GM23338 (cell line): ENCODE measurements at regions not wholly inside any gene's neighbourhood (a gene's known extent, or its start where the extent isn't known, plus 50 kb on each side); places are given as distances from the start of the nearest gene placed in this dataset.

Source experiments
- ATAC-seq: fragments of 200-7000 bp; cut with Tn5 transposase; 3 replicates; pipeline ENCODE4 v1.9.1; 2020
- DNase-seq: peaks from one replicate; pipeline ENCODE4 v3.0.0-alpha.2; 2015; ENCODE audit warnings: low spot score
- H2AFZ ChIP-seq: fragments of 200-600 bp; sonication (generic); 2 replicates; pipeline ENCODE4 v1.8.0; 2016; ENCODE audit warnings: antibody characterized with exemption, mild to moderate bottlenecking, moderate library complexity
- H3F3A ChIP-seq: fragments of 200-600 bp; sonication (generic); replicated peaks from 2 replicates; pipeline ENCODE4 v1.8.0; 2017; ENCODE audit warnings: antibody characterized with exemption, mixed run types, low read depth
- H3K27ac ChIP-seq: fragments of 200-600 bp; sonication (generic); 2 replicates; pipeline ENCODE4 v1.6.1; 2016; ENCODE audit warnings: low read depth
- H3K27me3 ChIP-seq: fragments of 200-600 bp; sonication (generic); 2 replicates; pipeline ENCODE4 v1.8.0; 2016; ENCODE audit warnings: mild to moderate bottlenecking, mixed run types, moderate library complexity; ENCODE audit not compliant: insufficient read depth
- H3K36me3 ChIP-seq: fragments of 200-600 bp; sonication (generic); 2 replicates; pipeline ENCODE4 v1.8.0; 2016; ENCODE audit warnings: mild to moderate bottlenecking; ENCODE audit not compliant: insufficient read depth
- H3K4me1 ChIP-seq: fragments of 200-600 bp; sonication (generic); 2 replicates; pipeline ENCODE4 v1.8.0; 2016; ENCODE audit warnings: mild to moderate bottlenecking, moderate library complexity; ENCODE audit not compliant: insufficient read depth
- H3K4me2 ChIP-seq: fragments of 200-600 bp; sonication (generic); 2 replicates; pipeline ENCODE4 v1.7.1; 2017; ENCODE audit warnings: mixed run types
- H3K4me3 ChIP-seq: fragments of 200-600 bp; sonication (generic); 2 replicates; pipeline ENCODE4 v1.6.1; 2016; ENCODE audit warnings: mixed run types
- H3K79me2 ChIP-seq: fragments of 200-600 bp; sonication (generic); replicated peaks from 2 replicates; pipeline ENCODE4 v1.8.0; 2017; ENCODE audit warnings: mild to moderate bottlenecking; ENCODE audit not compliant: insufficient read depth
- H3K9me2 ChIP-seq: fragments of 200-600 bp; sonication (generic); 2 replicates; pipeline ENCODE4 v1.8.0; 2017; ENCODE audit not compliant: insufficient read depth
- H4K20me1 ChIP-seq: fragments of 200-600 bp; sonication (generic); replicated peaks from 2 replicates; pipeline ENCODE4 v1.8.0; 2017; ENCODE audit warnings: mild to moderate bottlenecking; ENCODE audit not compliant: insufficient read depth
- H3K27ac Mint-ChIP-seq: 2 replicates; pipeline ENCODE4 v1.8.0; 2020; ENCODE audit warnings: inconsistent platforms, mild to moderate bottlenecking, moderate library complexity, mixed read lengths
- H3K27me3 Mint-ChIP-seq: 3 replicates; pipeline ENCODE4 v1.8.0; 2022; ENCODE audit warnings: low read depth, mild to moderate bottlenecking, moderate library complexity, mixed read lengths, inconsistent platforms; ENCODE audit not compliant: insufficient read depth, poor library complexity
- H3K36me3 Mint-ChIP-seq: 3 replicates; pipeline ENCODE4 v1.8.0; 2021; ENCODE audit warnings: low read depth, mild to moderate bottlenecking, inconsistent platforms, moderate library complexity, mixed read lengths
- H3K4me1 Mint-ChIP-seq: 3 replicates; pipeline ENCODE4 v1.8.0; 2020; ENCODE audit warnings: mild to moderate bottlenecking, inconsistent platforms, mixed read lengths
- H3K4me3 Mint-ChIP-seq: 3 replicates; pipeline ENCODE4 v1.8.0; 2021; ENCODE audit warnings: moderate library complexity, mild to moderate bottlenecking, inconsistent platforms, mixed read lengths
- H3K9me3 Mint-ChIP-seq: 3 replicates; pipeline ENCODE4 v1.8.0; 2020; ENCODE audit warnings: moderate library complexity, mild to moderate bottlenecking, inconsistent platforms, mixed read lengths
- EZH2phosphoT487 ChIP-seq: fragments of 200-600 bp; sonication (generic); IDR thresholded peaks from one replicate; pipeline ENCODE4 v1.8.1; 2018; ENCODE audit warnings: antibody characterized with exemption; ENCODE audit not compliant: unreplicated experiment
- JUNB ChIP-seq: IDR thresholded peaks from one replicate; pipeline ENCODE4 v1.6.1; 2016; ENCODE audit warnings: antibody characterized with exemption; ENCODE audit not compliant: unreplicated experiment
- STAT1 ChIP-seq: IDR thresholded peaks from one replicate; pipeline ENCODE4 v1.6.1; 2016; ENCODE audit warnings: antibody characterized with exemption; ENCODE audit not compliant: unreplicated experiment
- ZNF114 ChIP-seq: fragments of 250-450 bp; sonication (Bioruptor Pico); IDR thresholded peaks from 2 replicates; pipeline ENCODE4 v1.5.0; 2020; ENCODE audit warnings: mild to moderate bottlenecking, moderate library complexity
- TF ChIP-seq, protein P1 (sequence below): IDR thresholded peaks from one replicate; pipeline ENCODE4 v1.6.1; 2018; ENCODE audit warnings: antibody characterized with exemption; ENCODE audit not compliant: unreplicated experiment
- TF ChIP-seq, protein P2 (sequence below), 2 experiments: fragments of 200-600 bp in 1 of 2; sonication (generic) in 1 of 2; conservative IDR thresholded peaks; 2 replicates each; pipeline versions ENCODE4 v1.5.1 to v1.6.1; 2016 to 2017; ENCODE audit warnings: antibody characterized with exemption in 2 of 2, low read depth in 2 of 2, mild to moderate bottlenecking in 2 of 2, moderate library complexity in 1 of 2
- TF ChIP-seq, protein P3 (sequence below): fragments of 250-450 bp; sonication (Bioruptor Pico); IDR thresholded peaks from 2 replicates; pipeline ENCODE4 v1.5.0; 2020; ENCODE audit warnings: mild to moderate bottlenecking, moderate library complexity

DNA sequence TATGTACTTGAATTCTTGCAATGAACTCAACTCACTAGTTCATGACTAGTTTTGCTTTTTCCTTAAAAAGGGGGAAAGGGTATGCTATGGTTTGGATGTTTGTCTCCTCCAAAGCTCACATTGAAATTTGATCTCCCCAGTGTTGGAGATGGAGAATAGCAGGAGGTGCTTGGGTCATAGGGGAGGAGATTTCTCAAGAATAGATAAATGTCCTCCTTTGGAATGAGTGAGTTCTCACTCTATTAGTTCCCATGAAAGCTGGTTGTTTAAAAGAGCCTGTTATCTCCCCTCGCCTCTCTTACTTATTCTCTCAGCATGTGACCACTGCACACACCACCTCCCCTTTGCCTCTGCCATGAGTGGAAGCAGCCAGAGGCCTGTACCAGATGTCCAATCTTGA, 109.4 kb upstream of the INTU start (continued):
- TF ChIP-seq, protein P1, sequence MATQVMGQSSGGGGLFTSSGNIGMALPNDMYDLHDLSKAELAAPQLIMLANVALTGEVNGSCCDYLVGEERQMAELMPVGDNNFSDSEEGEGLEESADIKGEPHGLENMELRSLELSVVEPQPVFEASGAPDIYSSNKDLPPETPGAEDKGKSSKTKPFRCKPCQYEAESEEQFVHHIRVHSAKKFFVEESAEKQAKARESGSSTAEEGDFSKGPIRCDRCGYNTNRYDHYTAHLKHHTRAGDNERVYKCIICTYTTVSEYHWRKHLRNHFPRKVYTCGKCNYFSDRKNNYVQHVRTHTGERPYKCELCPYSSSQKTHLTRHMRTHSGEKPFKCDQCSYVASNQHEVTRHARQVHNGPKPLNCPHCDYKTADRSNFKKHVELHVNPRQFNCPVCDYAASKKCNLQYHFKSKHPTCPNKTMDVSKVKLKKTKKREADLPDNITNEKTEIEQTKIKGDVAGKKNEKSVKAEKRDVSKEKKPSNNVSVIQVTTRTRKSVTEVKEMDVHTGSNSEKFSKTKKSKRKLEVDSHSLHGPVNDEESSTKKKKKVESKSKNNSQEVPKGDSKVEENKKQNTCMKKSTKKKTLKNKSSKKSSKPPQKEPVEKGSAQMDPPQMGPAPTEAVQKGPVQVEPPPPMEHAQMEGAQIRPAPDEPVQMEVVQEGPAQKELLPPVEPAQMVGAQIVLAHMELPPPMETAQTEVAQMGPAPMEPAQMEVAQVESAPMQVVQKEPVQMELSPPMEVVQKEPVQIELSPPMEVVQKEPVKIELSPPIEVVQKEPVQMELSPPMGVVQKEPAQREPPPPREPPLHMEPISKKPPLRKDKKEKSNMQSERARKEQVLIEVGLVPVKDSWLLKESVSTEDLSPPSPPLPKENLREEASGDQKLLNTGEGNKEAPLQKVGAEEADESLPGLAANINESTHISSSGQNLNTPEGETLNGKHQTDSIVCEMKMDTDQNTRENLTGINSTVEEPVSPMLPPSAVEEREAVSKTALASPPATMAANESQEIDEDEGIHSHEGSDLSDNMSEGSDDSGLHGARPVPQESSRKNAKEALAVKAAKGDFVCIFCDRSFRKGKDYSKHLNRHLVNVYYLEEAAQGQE = no peak
- no peak for TF ChIP-seq JUNB
- no peak for TF ChIP-seq EZH2phosphoT487
- TF ChIP-seq, protein P2, sequence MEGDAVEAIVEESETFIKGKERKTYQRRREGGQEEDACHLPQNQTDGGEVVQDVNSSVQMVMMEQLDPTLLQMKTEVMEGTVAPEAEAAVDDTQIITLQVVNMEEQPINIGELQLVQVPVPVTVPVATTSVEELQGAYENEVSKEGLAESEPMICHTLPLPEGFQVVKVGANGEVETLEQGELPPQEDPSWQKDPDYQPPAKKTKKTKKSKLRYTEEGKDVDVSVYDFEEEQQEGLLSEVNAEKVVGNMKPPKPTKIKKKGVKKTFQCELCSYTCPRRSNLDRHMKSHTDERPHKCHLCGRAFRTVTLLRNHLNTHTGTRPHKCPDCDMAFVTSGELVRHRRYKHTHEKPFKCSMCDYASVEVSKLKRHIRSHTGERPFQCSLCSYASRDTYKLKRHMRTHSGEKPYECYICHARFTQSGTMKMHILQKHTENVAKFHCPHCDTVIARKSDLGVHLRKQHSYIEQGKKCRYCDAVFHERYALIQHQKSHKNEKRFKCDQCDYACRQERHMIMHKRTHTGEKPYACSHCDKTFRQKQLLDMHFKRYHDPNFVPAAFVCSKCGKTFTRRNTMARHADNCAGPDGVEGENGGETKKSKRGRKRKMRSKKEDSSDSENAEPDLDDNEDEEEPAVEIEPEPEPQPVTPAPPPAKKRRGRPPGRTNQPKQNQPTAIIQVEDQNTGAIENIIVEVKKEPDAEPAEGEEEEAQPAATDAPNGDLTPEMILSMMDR (conservative IDR thresholded peaks at IDR 0.05; ENCODE audit: low read depth in 2 of 2) = no peak
- TF ChIP-seq ZNF114 (CRISPR knock-in tag) = no peak

DNA sequence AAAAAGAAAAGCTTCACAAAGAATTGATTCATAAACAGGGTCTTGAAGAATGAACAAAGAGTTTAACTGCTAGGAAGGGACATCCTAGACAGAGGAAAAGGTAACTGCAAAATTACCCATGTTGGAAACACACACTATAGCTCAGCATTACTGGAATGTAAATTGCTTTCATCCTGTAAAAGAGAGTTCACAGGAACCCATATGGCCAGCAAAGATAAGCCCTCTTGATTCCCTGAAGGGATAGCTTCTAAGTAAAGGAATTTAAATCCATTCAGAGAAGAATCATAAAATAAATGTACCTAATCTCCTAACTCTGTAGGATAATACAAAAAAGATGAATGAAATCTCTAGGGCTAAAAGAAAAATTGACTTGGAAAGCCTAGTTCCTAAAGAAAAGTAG, 107.1 kb upstream of the INTU start:
- no peaks in the 10 kb centered on the region for H3K27me3 Mint-ChIP-seq
- H3K36me3 Mint-ChIP-seq = peaks cover 9% of the 10 kb centered on the region; the same call in 2 of the 3 replicates
- H3K4me3 ChIP-seq = no peak overlapping the region
- H3K27ac ChIP-seq = no peak overlapping the region
- H3K9me2 ChIP-seq = no peaks in the 10 kb centered on the region
- no peak overlapping the region for H3K4me3 Mint-ChIP-seq
- no peak for DNase-seq
- H3F3A ChIP-seq = no peaks in the 10 kb centered on the region
- H4K20me1 ChIP-seq = no peaks in the 10 kb centered on the region
- no peaks in the 10 kb centered on the region for H3K79me2 ChIP-seq
- H3K4me1 Mint-ChIP-seq = peaks cover 4% of the 10 kb centered on the region; the same call in 2 of the 3 replicates
- peaks cover 8% of the 10 kb centered on the region; the same call in 2 of the 3 replicates for H3K9me3 Mint-ChIP-seq
- H2AFZ ChIP-seq = 0 out of 2 replicates have a peak overlapping the region, but pooled peaks have one; percentile 53
- ATAC-seq = no peak
- no peak for TF ChIP-seq STAT1
- TF ChIP-seq, protein P3, sequence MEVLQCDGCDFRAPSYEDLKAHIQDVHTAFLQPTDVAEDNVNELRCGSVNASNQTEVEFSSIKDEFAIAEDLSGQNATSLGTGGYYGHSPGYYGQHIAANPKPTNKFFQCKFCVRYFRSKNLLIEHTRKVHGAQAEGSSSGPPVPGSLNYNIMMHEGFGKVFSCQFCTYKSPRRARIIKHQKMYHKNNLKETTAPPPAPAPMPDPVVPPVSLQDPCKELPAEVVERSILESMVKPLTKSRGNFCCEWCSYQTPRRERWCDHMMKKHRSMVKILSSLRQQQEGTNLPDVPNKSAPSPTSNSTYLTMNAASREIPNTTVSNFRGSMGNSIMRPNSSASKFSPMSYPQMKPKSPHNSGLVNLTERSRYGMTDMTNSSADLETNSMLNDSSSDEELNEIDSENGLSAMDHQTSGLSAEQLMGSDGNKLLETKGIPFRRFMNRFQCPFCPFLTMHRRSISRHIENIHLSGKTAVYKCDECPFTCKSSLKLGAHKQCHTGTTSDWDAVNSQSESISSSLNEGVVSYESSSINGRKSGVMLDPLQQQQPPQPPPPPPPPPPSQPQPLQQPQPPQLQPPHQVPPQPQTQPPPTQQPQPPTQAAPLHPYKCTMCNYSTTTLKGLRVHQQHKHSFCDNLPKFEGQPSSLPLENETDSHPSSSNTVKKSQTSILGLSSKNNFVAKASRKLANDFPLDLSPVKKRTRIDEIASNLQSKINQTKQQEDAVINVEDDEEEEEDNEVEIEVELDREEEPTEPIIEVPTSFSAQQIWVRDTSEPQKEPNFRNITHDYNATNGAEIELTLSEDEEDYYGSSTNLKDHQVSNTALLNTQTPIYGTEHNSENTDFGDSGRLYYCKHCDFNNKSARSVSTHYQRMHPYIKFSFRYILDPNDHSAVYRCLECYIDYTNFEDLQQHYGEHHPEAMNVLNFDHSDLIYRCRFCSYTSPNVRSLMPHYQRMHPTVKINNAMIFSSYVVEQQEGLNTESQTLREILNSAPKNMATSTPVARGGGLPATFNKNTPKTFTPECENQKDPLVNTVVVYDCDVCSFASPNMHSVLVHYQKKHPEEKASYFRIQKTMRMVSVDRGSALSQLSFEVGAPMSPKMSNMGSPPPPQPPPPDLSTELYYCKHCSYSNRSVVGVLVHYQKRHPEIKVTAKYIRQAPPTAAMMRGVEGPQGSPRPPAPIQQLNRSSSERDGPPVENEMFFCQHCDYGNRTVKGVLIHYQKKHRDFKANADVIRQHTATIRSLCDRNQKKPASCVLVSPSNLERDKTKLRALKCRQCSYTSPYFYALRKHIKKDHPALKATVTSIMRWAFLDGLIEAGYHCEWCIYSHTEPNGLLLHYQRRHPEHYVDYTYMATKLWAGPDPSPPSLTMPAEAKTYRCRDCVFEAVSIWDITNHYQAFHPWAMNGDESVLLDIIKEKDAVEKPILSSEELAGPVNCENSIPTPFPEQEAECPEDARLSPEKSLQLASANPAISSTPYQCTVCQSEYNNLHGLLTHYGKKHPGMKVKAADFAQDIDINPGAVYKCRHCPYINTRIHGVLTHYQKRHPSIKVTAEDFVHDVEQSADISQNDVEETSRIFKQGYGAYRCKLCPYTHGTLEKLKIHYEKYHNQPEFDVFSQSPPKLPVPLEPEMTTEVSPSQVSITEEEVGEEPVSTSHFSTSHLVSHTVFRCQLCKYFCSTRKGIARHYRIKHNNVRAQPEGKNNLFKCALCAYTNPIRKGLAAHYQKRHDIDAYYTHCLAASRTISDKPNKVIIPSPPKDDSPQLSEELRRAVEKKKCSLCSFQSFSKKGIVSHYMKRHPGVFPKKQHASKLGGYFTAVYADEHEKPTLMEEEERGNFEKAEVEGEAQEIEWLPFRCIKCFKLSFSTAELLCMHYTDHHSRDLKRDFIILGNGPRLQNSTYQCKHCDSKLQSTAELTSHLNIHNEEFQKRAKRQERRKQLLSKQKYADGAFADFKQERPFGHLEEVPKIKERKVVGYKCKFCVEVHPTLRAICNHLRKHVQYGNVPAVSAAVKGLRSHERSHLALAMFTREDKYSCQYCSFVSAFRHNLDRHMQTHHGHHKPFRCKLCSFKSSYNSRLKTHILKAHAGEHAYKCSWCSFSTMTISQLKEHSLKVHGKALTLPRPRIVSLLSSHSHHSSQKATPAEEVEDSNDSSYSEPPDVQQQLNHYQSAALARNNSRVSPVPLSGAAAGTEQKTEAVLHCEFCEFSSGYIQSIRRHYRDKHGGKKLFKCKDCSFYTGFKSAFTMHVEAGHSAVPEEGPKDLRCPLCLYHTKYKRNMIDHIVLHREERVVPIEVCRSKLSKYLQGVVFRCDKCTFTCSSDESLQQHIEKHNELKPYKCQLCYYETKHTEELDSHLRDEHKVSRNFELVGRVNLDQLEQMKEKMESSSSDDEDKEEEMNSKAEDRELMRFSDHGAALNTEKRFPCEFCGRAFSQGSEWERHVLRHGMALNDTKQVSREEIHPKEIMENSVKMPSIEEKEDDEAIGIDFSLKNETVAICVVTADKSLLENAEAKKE (CRISPR knock-in tag) = no peak
- no peaks in the 10 kb centered on the region for H3K27me3 ChIP-seq
- H3K27ac Mint-ChIP-seq = no peak overlapping the region
- 0 out of 2 replicates have a peak, but pooled peaks cover 2% of the 10 kb centered on the region for H3K4me1 ChIP-seq
- no peak overlapping the region for H3K4me2 ChIP-seq
- no peaks in the 10 kb centered on the region; the same call in 1 of the 2 replicates for H3K36me3 ChIP-seq
